HepG2 (cell line): ENCODE measurements at regions not wholly inside any gene's neighbourhood (a gene's known extent, or its start where the extent isn't known, plus 50 kb on each side); places are given as distances from the start of the nearest gene placed in this dataset.

Experiments
- ATAC-seq: fragments of 200-7000 bp; cut with Tn5 transposase; 3 replicates; pipeline ENCODE4 v1.9.1; 2020; ENCODE audit warnings: mild to moderate bottlenecking, moderate library complexity
- BruUV-seq: library from RNA; stranded (reverse); fragments of 400-500 nt; replicated peaks from 2 replicates; lab custom pipeline; 2021; lab: Mats Ljungman, UMichigan
- CTCF ChIA-PET: fragments of 300-600 bp; formaldehyde crosslinking; extraction: SDS; loops from one replicate; lab custom pipeline; 2021; ENCODE audit warnings: low total read pairs, inconsistent platforms, low intra/inter-chr PET ratio; lab: Yijun Ruan, JAX
- POLR2A ChIA-PET: fragments of 350-600 bp; sonication (Branson Sonifier 250); formaldehyde crosslinking; loops from one replicate; lab custom pipeline; 2020; ENCODE audit warnings: antibody characterized with exemption, inconsistent platforms; lab: Yijun Ruan, JAX
- DNase-seq: peaks from one replicate; pipeline ENCODE4 v3.0.0-alpha.2; 2015; ENCODE audit warnings: low spot score
- FAIRE-seq: peaks from 3 replicates; lab custom pipeline; 2011; peaks lifted over from hg19 to GRCh38; lab: Jason Lieb, UNC
- H2AFZ ChIP-seq: one replicate; pipeline ENCODE4 v1.6.1; 2011; ENCODE audit warnings: low read length, inconsistent platforms
- H3K27ac ChIP-seq: fragments of 300-600 bp; 3 replicates; pipeline ENCODE4 v1.8.0; 2011; ENCODE audit warnings: mixed run types, mild to moderate bottlenecking, mixed read lengths, low read length, inconsistent platforms; ENCODE audit not compliant: insufficient read depth; ENCODE audit errors: extremely low read length
- H3K27me3 ChIP-seq, 2 experiments: fragments of 200-600 bp in 1 of 2; 2 replicates in 1 of 2; 3 replicates in 1 of 2; pipeline versions ENCODE4 v1.6.0 to v1.8.0; 2011; ENCODE audit warnings: low read length in 2 of 2, mild to moderate bottlenecking in 2 of 2, moderate library complexity in 2 of 2, inconsistent platforms in 1 of 2; ENCODE audit not compliant: insufficient read depth in 2 of 2, control insufficient read depth in 1 of 2
- H3K36me3 ChIP-seq, 2 experiments: fragments of 200-600 bp in 1 of 2; replicated peaks in 1 of 2; 2 replicates in 1 of 2; 3 replicates in 1 of 2; pipeline versions ENCODE4 v1.5.1 to v1.8.0; 2011; ENCODE audit warnings: low read length in 2 of 2, inconsistent platforms in 1 of 2; ENCODE audit not compliant: insufficient read depth in 2 of 2, control insufficient read depth in 1 of 2
- H3K4me1 ChIP-seq: 2 replicates; pipeline ENCODE4 v1.5.1; 2012; ENCODE audit warnings: low read length, inconsistent platforms; ENCODE audit not compliant: insufficient read depth
- H3K4me2 ChIP-seq: 2 replicates; pipeline ENCODE4 v1.6.0; 2011; ENCODE audit warnings: low read depth, low read length, inconsistent platforms
- H3K4me3 ChIP-seq, 3 experiments: fragments of 200-600 bp in 1 of 3; sonication (generic), shearing (Covaris generic) in 1 of 3; replicated peaks in 1 of 3; 2 replicates each; pipeline ENCODE4 v1.5.1; 2011 to 2016; ENCODE audit warnings: low read length in 3 of 3, inconsistent platforms in 2 of 3, low read depth in 2 of 3, mild to moderate bottlenecking in 2 of 3, control low read depth in 1 of 3, mixed read lengths in 1 of 3; ENCODE audit not compliant: insufficient read depth in 1 of 3
- H3K79me2 ChIP-seq: one replicate; pipeline ENCODE4 v1.6.1; 2011; ENCODE audit warnings: low read length, inconsistent platforms; ENCODE audit not compliant: insufficient read depth
- H3K9ac ChIP-seq: 2 replicates; pipeline ENCODE4 v1.6.0; 2011; ENCODE audit warnings: mild to moderate bottlenecking, low read depth, low read length, inconsistent platforms; ENCODE audit not compliant: insufficient read depth
- H3K9me3 ChIP-seq: 2 replicates; pipeline ENCODE4 v1.5.1; 2012; ENCODE audit warnings: mild to moderate bottlenecking, low read length
- H4K20me1 ChIP-seq: 2 replicates; pipeline ENCODE4 v1.6.0; 2011; ENCODE audit warnings: inconsistent platforms, mild to moderate bottlenecking, low read length, moderate library complexity; ENCODE audit not compliant: insufficient read depth
- ARHGAP35 ChIP-seq: sonication (generic); formaldehyde crosslinking; IDR thresholded peaks from 2 replicates; pipeline ENCODE4 v1.9.0; 2022; ENCODE audit warnings: mild to moderate bottlenecking, inconsistent platforms, moderate library complexity, missing genetic modification reagents, borderline replicate concordance
- KLF15 ChIP-seq: sonication (generic); formaldehyde crosslinking; IDR thresholded peaks from 2 replicates; pipeline ENCODE4 v1.8.1; 2023; ENCODE audit warnings: borderline replicate concordance, mild to moderate bottlenecking, inconsistent platforms, missing genetic modification reagents, mixed read lengths
- PRMT3 ChIP-seq: sonication (generic); formaldehyde crosslinking; IDR thresholded peaks from 2 replicates; pipeline ENCODE4 v1.8.1; 2022; ENCODE audit warnings: low read depth, mild to moderate bottlenecking, moderate library complexity, missing genetic modification reagents, borderline replicate concordance
- PTBP1 ChIP-seq: fragments of 200-400 bp; formaldehyde crosslinking; IDR thresholded peaks from 2 replicates; pipeline ENCODE4 v1.6.1; 2018; ENCODE audit warnings: low read length, low read depth; ENCODE audit not compliant: poor library complexity, severe bottlenecking
- WGBS: methylation state at CpG from one replicate; pipeline ENCODE4 v1.1.6; 2017; ENCODE audit warnings: low lambda C conversion rate; 5-methylcytosine and 5-hydroxymethylcytosine counted together
- in situ Hi-C: cut with HindIII; loops from 2 replicates; pipeline ENCODE4 v1.10.0; 2017; ENCODE audit warnings: low pct_unique_long_range_greater_than_20kb; ENCODE audit not compliant: extremely low pct_ligation_motif_present
- intact Hi-C: fragments of 100-400 bp; cut with micrococcal nuclease; formaldehyde crosslinking; loops from one replicate; pipeline ENCODE4 v1.10.0; 2022; ENCODE audit not compliant: unreplicated experiment
- TF ChIP-seq, protein P1 (sequence below): sonication (generic); formaldehyde crosslinking; IDR thresholded peaks from 2 replicates; pipeline ENCODE4 v1.4.0; 2020; ENCODE audit warnings: missing genetic modification reagents, mild to moderate bottlenecking, borderline replicate concordance

DNA sequence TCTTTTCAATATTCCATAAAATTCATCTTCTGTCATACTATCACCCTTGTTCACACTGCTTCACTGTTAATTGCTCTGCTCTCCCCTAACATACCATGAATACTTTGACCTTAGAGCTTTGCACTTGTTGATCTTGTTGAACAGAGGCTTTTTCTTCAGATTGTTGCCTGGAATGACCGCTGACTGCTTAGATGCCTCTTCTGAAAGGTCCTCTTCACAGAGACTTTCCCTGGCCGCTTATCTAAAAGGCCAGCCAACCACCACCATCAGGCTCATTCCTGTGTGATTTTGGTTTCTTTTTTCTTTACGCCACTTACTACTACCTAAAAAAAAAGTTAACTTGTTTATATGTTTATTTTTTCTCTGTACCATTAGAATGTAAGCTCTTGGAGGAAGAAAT is 667.7 kb downstream of the STPG2 start (continued):
- TF ChIP-seq, protein P1, sequence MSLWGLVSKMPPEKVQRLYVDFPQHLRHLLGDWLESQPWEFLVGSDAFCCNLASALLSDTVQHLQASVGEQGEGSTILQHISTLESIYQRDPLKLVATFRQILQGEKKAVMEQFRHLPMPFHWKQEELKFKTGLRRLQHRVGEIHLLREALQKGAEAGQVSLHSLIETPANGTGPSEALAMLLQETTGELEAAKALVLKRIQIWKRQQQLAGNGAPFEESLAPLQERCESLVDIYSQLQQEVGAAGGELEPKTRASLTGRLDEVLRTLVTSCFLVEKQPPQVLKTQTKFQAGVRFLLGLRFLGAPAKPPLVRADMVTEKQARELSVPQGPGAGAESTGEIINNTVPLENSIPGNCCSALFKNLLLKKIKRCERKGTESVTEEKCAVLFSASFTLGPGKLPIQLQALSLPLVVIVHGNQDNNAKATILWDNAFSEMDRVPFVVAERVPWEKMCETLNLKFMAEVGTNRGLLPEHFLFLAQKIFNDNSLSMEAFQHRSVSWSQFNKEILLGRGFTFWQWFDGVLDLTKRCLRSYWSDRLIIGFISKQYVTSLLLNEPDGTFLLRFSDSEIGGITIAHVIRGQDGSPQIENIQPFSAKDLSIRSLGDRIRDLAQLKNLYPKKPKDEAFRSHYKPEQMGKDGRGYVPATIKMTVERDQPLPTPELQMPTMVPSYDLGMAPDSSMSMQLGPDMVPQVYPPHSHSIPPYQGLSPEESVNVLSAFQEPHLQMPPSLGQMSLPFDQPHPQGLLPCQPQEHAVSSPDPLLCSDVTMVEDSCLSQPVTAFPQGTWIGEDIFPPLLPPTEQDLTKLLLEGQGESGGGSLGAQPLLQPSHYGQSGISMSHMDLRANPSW (CRISPR knock-in tag): no peak
- TF ChIP-seq PTBP1 (no peak), KLF15 (CRISPR knock-in tag) (no peak), ARHGAP35 (no peak)

DNA sequence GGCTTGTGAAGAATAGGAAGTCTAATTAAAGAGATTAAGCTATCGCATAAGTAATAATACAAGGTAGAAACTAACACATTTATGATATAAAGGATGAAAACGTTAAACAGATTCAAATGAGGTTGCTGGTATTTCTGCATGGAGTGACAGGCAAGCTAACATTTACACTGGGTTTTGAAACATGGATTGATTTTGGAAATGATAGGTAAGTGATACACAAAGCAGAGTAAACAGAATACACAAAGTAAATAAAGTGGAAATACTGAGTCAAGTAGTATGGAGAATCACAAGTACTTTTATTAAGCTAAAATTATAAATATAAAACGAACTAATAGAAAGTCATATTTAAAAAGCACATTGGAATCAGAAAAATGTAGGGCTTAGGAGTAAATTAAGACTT is 665.3 kb downstream of the STPG2 start:
- POLR2A ChIA-PET: no interaction called here
- no peak for TF ChIP-seq PRMT3 (CRISPR knock-in tag)
- intact Hi-C loops (no loop called here), in situ Hi-C loops (no loop called here)
- H3K36me3 ChIP-seq: no peaks in the 10 kb centered on the region
- no peak overlapping the region for H3K4me2 ChIP-seq
- H3K27me3 ChIP-seq: no peaks in the 10 kb centered on the region
- no TSS peak for BruUV-seq
- peaks cover 57% of the 10 kb centered on the region for H3K9me3 ChIP-seq
- H3K4me3 ChIP-seq: no peak overlapping the region
- WGBS: 30% methylated on average over 3 of the region's 3 CpGs
- FAIRE-seq (no peak), DNase-seq (no peak), ATAC-seq (no peak)
- H4K20me1 ChIP-seq: no peaks in the 10 kb centered on the region
- no peak overlapping the region for H2AFZ ChIP-seq
- H3K9ac ChIP-seq: no peak overlapping the region
- CTCF ChIA-PET: no interaction called here
- no peaks in the 10 kb centered on the region for H3K4me1 ChIP-seq
- no peaks in the 10 kb centered on the region for H3K79me2 ChIP-seq
- no peak overlapping the region for H3K27ac ChIP-seq
